Glutamatergic neuron (in vitro differentiated cells): ENCODE measurements at regions not wholly inside any gene's neighbourhood (a gene's known extent, or its start where the extent isn't known, plus 50 kb on each side); places are given as distances from the start of the nearest gene placed in this dataset.

Source experiments
- DNase-seq: peaks from one replicate; pipeline ENCODE4 v3.0.0; 2022
- H3K27ac Mint-ChIP-seq: one replicate; pipeline ENCODE4 v1.8.0; 2020; ENCODE audit warnings: mild to moderate bottlenecking, mixed read lengths, inconsistent platforms; ENCODE audit not compliant: unreplicated experiment
- H3K27me3 Mint-ChIP-seq: one replicate; pipeline ENCODE4 v1.8.0; 2020; ENCODE audit warnings: mild to moderate bottlenecking, moderate library complexity, mixed read lengths, inconsistent platforms; ENCODE audit not compliant: unreplicated experiment
- H3K36me3 Mint-ChIP-seq: one replicate; pipeline ENCODE4 v1.8.0; 2020; ENCODE audit warnings: mild to moderate bottlenecking, mixed read lengths, inconsistent platforms; ENCODE audit not compliant: unreplicated experiment
- H3K4me1 Mint-ChIP-seq: one replicate; pipeline ENCODE4 v1.8.0; 2020; ENCODE audit warnings: mild to moderate bottlenecking, low read depth, mixed read lengths, inconsistent platforms; ENCODE audit not compliant: unreplicated experiment
- H3K4me3 Mint-ChIP-seq: one replicate; pipeline ENCODE4 v1.8.0; 2020; ENCODE audit warnings: mild to moderate bottlenecking, mixed read lengths, inconsistent platforms; ENCODE audit not compliant: unreplicated experiment
- H3K9me3 Mint-ChIP-seq: one replicate; pipeline ENCODE4 v1.8.0; 2020; ENCODE audit warnings: mild to moderate bottlenecking, moderate library complexity, mixed read lengths, inconsistent platforms; ENCODE audit not compliant: unreplicated experiment
- CTCF ChIP-seq: fragments of 200-600 bp; sonication (generic); IDR thresholded peaks from one replicate; pipeline ENCODE4 v1.5.0; 2021; ENCODE audit not compliant: partially characterized antibody, unreplicated experiment

- Mint-ChIP-seq H3K4me3 (no peak overlapping the region), H3K36me3 (no peaks in the 10 kb centered on the region), H3K9me3 (no peaks in the 10 kb centered on the region), H3K4me1 (peaks cover 13% of the 10 kb centered on the region), H3K27ac (no peak overlapping the region), H3K27me3 (no peaks in the 10 kb centered on the region)
- DNase-seq = no peak
- TF ChIP-seq CTCF = no peak
These were observed 73.9 kb upstream of the WWC1 start for GRCh38 chr5:168217497-168217896.

- DNase-seq = no peak
- no peaks in the 10 kb centered on the region for H3K9me3 Mint-ChIP-seq
- no peaks in the 10 kb centered on the region for H3K36me3 Mint-ChIP-seq
- H3K4me3 Mint-ChIP-seq = no peak overlapping the region
- no peaks in the 10 kb centered on the region for H3K27me3 Mint-ChIP-seq
- H3K27ac Mint-ChIP-seq = no peak overlapping the region
- TF ChIP-seq CTCF = no peak
- H3K4me1 Mint-ChIP-seq = peaks cover 13% of the 10 kb centered on the region
These were observed 72.7 kb upstream of the WWC1 start for GRCh38 chr5:168218746-168219145.

GRCh38 chr5:168219515-168220410, 71.7 kb upstream of the WWC1 start:
- Mint-ChIP-seq H3K4me3 (no peak overlapping the region), H3K27ac (no peak overlapping the region), H3K4me1 (peaks cover 7% of the 10 kb centered on the region), H3K9me3 (no peaks in the 10 kb centered on the region), H3K27me3 (no peaks in the 10 kb centered on the region), H3K36me3 (no peaks in the 10 kb centered on the region)
- peak; percentile 95 for TF ChIP-seq CTCF
- no peak for DNase-seq

- no peak overlapping the region for H3K4me3 Mint-ChIP-seq
- no peaks in the 10 kb centered on the region for H3K9me3 Mint-ChIP-seq
- H3K36me3 Mint-ChIP-seq = peaks cover 3% of the 10 kb centered on the region
- H3K27ac Mint-ChIP-seq = no peak overlapping the region
- no peaks in the 10 kb centered on the region for H3K27me3 Mint-ChIP-seq
- no peak for TF ChIP-seq CTCF
- no peak for DNase-seq
- peaks cover 3% of the 10 kb centered on the region for H3K4me1 Mint-ChIP-seq
These were observed 67.4 kb upstream of the WWC1 start for GRCh38 chr5:168224085-168224484.

DNA sequence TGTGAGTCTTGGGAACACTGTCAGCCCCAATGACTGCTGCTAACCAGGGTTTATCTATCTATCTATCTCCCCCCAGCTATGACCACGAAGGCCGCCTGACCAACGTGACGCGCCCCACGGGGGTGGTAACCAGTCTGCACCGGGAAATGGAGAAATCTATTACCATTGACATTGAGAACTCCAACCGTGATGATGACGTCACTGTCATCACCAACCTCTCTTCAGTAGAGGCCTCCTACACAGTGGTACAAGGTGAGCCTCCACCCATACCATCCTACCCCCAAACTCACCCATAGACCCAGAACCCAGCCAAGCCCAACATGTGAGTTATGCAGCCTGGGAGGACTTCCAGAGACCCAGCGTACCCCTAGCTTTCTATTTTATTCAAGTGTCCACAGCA, 65.4 kb upstream of the WWC1 start:
- no peak for DNase-seq
- no peaks in the 10 kb centered on the region for H3K9me3 Mint-ChIP-seq
- H3K36me3 Mint-ChIP-seq = peaks cover 3% of the 10 kb centered on the region
- no peak overlapping the region for H3K27ac Mint-ChIP-seq
- no peak overlapping the region for H3K4me3 Mint-ChIP-seq
- TF ChIP-seq CTCF = no peak
- no peaks in the 10 kb centered on the region for H3K4me1 Mint-ChIP-seq
- H3K27me3 Mint-ChIP-seq = no peaks in the 10 kb centered on the region
